ENCODE measurements at regions not wholly inside any gene's neighbourhood (a gene's known extent, or its start where the extent isn't known, plus 50 kb on each side); places are given as distances from the start of the nearest gene placed in this dataset.
A peak's percentile ranks its signal among the peaks of the same experiment; 100 is the strongest.

DNA sequence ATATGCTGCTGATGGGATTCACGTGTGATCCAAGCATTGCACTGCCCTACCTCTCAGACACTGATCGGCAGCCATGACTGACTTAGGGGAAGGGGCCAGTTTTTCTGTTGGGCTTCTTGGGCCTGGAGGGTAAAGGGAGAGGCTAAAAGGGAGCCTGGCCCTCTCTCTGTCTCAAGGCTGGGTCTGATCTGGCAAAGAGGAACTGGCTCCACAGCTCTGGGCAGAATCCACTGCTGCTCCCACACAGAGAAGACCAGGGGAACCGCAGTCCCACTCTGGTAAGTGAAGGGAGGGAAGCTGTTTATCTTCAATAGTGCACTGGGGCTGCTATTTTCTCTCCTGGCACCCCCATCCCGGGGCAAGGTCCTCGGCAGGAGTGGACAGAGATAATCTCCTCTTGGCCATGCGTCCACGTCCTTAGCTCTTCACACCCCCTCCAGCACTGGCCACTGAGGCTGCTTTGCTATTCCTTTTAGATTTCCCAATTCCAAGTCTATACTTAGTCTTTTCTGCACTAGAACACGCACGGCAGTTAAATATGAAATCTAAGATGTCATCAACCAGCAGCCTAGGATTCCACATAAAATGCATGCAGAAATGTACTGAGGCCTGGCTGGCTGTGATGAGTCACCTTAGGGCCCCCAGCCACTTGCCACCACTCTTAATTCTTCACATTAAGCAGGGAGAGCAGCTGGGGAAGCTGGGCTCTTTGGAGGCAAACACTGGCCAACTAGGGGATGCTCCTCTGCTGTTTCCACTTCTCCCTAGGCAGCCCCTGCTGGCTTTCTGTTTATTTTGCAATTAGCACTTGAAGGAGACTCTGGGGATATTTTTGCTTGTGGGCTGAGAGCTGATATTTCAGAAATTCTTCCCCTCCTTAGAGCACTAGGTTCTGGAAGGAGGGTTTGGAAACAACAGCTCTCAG, 87.8 kb upstream of the ARMC2 start:
- no peak for DNase-seq (ENCODE audit: low read depth)
- TF ChIP-seq, protein P1, sequence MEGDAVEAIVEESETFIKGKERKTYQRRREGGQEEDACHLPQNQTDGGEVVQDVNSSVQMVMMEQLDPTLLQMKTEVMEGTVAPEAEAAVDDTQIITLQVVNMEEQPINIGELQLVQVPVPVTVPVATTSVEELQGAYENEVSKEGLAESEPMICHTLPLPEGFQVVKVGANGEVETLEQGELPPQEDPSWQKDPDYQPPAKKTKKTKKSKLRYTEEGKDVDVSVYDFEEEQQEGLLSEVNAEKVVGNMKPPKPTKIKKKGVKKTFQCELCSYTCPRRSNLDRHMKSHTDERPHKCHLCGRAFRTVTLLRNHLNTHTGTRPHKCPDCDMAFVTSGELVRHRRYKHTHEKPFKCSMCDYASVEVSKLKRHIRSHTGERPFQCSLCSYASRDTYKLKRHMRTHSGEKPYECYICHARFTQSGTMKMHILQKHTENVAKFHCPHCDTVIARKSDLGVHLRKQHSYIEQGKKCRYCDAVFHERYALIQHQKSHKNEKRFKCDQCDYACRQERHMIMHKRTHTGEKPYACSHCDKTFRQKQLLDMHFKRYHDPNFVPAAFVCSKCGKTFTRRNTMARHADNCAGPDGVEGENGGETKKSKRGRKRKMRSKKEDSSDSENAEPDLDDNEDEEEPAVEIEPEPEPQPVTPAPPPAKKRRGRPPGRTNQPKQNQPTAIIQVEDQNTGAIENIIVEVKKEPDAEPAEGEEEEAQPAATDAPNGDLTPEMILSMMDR (IDR thresholded peaks at IDR 0.05; ENCODE audit: insufficient read depth, low read depth, low read length, missing control alignments): no peak

DNA sequence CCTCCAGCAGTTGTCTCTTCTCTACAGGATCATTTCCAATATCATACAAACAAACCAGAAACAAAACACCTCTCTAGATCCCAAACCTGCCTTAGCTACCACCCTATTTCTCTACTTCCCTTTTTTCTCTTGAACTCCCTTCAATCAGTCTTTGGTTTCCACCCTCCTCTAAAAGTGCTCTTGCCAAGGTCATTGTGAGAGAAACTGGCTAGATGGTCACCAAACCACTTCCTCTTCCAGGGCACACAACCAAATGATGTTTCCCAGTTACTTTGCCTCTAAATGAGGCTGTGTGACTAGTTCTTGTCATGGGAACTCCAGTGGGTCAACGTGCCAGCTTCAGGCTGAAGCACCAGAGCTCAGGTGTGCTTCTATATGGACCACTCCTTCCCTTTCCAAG, 85.8 kb upstream of the ARMC2 start:
- TF ChIP-seq, protein P1 (IDR thresholded peaks at IDR 0.05; ENCODE audit: insufficient read depth, low read depth, low read length, missing control alignments): no peak
- DNase-seq (ENCODE audit: low read depth): peak; percentile 22
- no peak overlapping the region for H3K4me3 ChIP-seq (ENCODE audit: low read depth, low read length)

More for the DNA sequence above, 87.8 kb upstream of the ARMC2 start:
- no peak overlapping the region for H3K4me3 ChIP-seq (ENCODE audit: low read depth, low read length)

DNA sequence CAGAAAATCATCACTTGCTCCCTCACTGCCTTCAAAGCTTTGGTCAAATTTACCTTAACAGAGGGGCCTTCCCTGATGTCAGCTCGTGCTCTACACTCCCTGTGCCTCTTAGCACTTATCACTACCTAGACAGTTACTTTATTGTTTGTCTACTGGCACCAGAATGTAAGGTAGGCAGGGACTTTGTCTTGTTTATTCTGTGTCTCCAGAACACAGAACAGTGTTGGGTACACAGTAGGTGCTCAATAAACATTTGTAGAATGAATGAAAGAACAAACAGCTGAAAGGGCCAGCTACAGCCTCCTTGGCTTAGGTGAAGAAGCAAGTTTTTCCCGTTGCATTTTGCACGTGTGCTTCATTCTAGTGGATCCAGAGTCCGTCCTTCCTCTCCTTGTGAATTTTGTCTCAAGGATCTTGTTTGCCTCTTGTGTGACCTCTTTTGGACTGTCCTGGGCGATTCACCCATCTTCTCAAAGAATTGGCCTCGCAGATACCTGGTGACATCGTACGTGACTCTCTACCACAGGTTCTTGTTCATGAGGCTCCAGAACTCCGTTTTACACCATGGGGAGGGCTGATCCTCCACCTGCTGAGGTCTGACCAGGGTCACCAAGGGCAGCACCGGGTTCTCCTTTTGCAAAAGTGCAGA, 84.2 kb upstream of the ARMC2 start:
- no peak for DNase-seq (ENCODE audit: low read depth)
- TF ChIP-seq, protein P1 (IDR thresholded peaks at IDR 0.05; ENCODE audit: insufficient read depth, low read depth, low read length, missing control alignments): no peak
- H3K4me3 ChIP-seq (ENCODE audit: low read depth, low read length): no peak overlapping the region

GRCh38 chr6:108764580-108764950, 83.7 kb upstream of the ARMC2 start:
- no peak overlapping the region for H3K4me3 ChIP-seq (ENCODE audit: low read depth, low read length)
- no peak for DNase-seq (ENCODE audit: low read depth)
- TF ChIP-seq, protein P1 (IDR thresholded peaks at IDR 0.05; ENCODE audit: insufficient read depth, low read depth, low read length, missing control alignments): no peak

GRCh38 chr6:108765495-108765894, 82.7 kb upstream of the ARMC2 start:
- DNase-seq (ENCODE audit: low read depth): no peak
- H3K4me3 ChIP-seq (ENCODE audit: low read depth, low read length): no peak overlapping the region
- TF ChIP-seq, protein P1 (IDR thresholded peaks at IDR 0.05; ENCODE audit: insufficient read depth, low read depth, low read length, missing control alignments): no peak

DNA sequence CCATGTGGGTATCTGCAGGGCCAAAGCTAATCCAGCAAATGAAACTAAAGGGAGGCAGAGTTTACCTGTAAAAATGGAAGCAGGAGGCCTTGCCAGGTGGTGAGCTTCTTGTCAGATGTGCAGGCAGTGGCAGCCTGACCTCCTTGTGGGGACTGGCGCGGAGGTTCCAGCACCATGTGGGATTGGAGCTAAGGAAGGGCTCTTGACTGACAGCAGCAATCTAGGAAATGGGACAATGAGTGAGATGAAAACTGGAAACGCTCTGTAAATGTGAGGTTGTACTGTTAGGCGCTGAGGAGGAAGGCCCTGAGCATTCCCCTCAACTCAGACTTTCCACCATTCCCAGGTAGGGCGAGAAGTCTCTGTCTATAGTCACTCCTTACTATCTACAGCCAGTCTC, 81.8 kb upstream of the ARMC2 start:
- TF ChIP-seq, protein P1 (IDR thresholded peaks at IDR 0.05; ENCODE audit: insufficient read depth, low read depth, low read length, missing control alignments): no peak
- DNase-seq (ENCODE audit: low read depth): no peak
- no peak overlapping the region for H3K4me3 ChIP-seq (ENCODE audit: low read depth, low read length)

Data from GM12865 (cell line).